NCI-H69 (cell line): ENCODE measurements at regions not wholly inside any gene's neighbourhood (a gene's known extent, or its start where the extent isn't known, plus 50 kb on each side); places are given as distances from the start of the nearest gene placed in this dataset.

Source experiments
- DNase-seq: peaks from one replicate; lab custom pipeline; 2025; lab: John Stamatoyannopoulos, UW

GRCh38 chr14:71492346-71492745, 439.9 kb upstream of the RGS6 start:
- no peak for DNase-seq

- peak; percentile 71 for DNase-seq
Observed at GRCh38 chr14:71497645-71498086, 434.6 kb upstream of the RGS6 start.

GRCh38 chr14:71498212-71498611, 434.0 kb upstream of the RGS6 start:
- DNase-seq: peak; percentile 47

GRCh38 chr14:71499018-71499417, 433.2 kb upstream of the RGS6 start:
- DNase-seq: no peak

GRCh38 chr14:71507681-71508080, 424.5 kb upstream of the RGS6 start:
- DNase-seq: no peak

- DNase-seq: no peak
Observed at GRCh38 chr14:71508901-71509300, 423.3 kb upstream of the RGS6 start.

- no peak for DNase-seq
Observed at GRCh38 chr14:71511152-71511551, 421.1 kb upstream of the RGS6 start.

- peak; percentile 18 for DNase-seq
Observed at GRCh38 chr14:71514941-71515919, 417.0 kb upstream of the RGS6 start.

- DNase-seq: peak; percentile 80
Observed at GRCh38 chr14:71521238-71522135, 410.7 kb upstream of the RGS6 start.

- peak; percentile 72 for DNase-seq
Observed at GRCh38 chr14:71523630-71524319, 408.5 kb upstream of the RGS6 start.

GRCh38 chr14:71524320-71524982, 407.8 kb upstream of the RGS6 start:
- no peak for DNase-seq

- DNase-seq: peak; percentile 52
Observed at GRCh38 chr14:71525663-71526221, 406.5 kb upstream of the RGS6 start.

- no peak for DNase-seq
Observed at GRCh38 chr14:71526388-71526787, 405.8 kb upstream of the RGS6 start.

GRCh38 chr14:71527838-71528237, 404.4 kb upstream of the RGS6 start:
- DNase-seq: no peak

GRCh38 chr14:71529848-71530247, 402.4 kb upstream of the RGS6 start:
- DNase-seq: peak; percentile 74

- DNase-seq: peak; percentile 97
Observed at GRCh38 chr14:71532344-71532743, 399.9 kb upstream of the RGS6 start.

GRCh38 chr14:71532790-71533189, 399.4 kb upstream of the RGS6 start:
- peak; percentile 85 for DNase-seq

GRCh38 chr14:71533390-71533789, 398.8 kb upstream of the RGS6 start:
- peak; percentile 43 for DNase-seq

GRCh38 chr14:71533800-71534199, 398.4 kb upstream of the RGS6 start:
- DNase-seq: peak; percentile 36

- DNase-seq: peak; percentile 57
Observed at GRCh38 chr14:71534506-71534905, 397.7 kb upstream of the RGS6 start.
